ENCODE measurements at regions not wholly inside any gene's neighbourhood (a gene's known extent, or its start where the extent isn't known, plus 50 kb on each side); places are given as distances from the start of the nearest gene placed in this dataset.

DNA sequence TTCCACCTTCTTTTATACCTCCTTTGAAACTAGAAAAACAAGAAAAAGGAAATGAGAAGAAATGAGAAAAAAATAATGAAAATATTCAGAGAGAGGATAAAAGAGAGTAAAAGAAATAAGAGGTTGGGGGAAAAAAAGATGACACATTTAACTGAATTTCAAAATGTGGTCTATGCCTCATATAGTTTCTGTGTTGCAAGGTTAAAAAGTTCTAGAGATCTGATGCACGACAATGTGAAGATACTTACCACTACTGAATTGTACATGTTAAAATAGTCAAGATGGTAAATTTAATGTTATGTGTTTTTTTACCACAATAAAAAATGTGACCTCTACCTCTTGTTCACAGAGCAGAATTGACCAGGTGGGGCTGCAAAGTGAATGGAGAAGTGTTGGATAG, 314.8 kb upstream of the OR4E1 start:
- DNase-seq (ENCODE audit: low read depth) = no peak

DNA sequence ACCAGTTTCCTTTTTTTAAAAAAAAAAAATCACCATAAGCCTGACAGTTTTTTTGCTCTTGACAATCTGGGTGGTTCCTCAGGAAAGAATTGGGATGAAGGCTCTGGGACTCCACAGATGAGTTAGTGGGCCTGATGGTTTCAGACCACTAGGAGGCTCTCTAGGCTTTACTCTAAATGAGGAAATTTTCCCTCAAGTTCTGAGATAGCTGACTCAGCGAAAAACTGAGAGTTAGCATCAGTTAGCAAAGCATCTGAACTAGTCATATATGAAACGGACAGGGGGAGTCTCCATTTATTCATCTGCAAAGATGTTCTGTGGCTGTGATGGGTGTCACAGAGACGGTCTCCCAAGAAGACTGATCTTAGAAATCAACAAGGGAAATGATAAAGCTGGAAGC, 314.3 kb upstream of the OR4E1 start:
- DNase-seq (ENCODE audit: low read depth) = no peak

DNA sequence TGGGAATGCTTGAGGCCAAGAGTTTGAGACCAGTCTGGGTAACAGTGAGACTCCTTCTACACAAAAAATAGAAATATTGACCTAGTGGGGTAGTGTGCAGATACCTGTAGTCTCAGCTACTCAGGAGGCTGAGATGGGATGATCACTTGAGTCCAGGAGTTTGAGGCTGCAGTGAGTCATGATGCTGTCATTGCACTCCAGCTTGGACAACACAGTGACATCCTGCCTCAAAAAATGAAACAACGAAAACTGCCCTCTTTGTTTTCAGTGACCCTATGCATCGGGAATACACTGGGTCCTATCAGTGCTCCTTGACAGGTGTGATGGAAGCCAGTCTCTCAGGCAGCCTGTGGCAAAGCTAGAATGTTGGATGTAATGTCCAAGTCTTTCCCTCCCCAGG, 311.5 kb upstream of the OR4E1 start:
- no peak for DNase-seq (ENCODE audit: low read depth)

DNA sequence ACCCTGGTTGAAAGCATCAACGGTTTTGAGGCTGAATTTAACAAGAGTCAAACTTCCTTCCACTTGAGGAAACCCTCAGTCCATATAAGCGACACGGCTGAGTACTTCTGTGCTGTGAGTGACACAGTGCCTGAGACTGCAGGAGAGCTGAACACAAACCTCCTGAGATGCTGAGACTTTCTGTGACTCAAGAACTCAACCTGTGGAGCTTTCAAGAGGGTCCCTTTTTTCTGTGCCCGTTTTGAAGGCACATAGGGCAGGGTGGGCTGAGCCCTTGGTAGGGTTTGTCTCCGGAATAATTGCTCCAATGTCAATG, 305.3 kb upstream of the OR4E1 start:
- DNase-seq (ENCODE audit: low read depth) = no peak

DNA sequence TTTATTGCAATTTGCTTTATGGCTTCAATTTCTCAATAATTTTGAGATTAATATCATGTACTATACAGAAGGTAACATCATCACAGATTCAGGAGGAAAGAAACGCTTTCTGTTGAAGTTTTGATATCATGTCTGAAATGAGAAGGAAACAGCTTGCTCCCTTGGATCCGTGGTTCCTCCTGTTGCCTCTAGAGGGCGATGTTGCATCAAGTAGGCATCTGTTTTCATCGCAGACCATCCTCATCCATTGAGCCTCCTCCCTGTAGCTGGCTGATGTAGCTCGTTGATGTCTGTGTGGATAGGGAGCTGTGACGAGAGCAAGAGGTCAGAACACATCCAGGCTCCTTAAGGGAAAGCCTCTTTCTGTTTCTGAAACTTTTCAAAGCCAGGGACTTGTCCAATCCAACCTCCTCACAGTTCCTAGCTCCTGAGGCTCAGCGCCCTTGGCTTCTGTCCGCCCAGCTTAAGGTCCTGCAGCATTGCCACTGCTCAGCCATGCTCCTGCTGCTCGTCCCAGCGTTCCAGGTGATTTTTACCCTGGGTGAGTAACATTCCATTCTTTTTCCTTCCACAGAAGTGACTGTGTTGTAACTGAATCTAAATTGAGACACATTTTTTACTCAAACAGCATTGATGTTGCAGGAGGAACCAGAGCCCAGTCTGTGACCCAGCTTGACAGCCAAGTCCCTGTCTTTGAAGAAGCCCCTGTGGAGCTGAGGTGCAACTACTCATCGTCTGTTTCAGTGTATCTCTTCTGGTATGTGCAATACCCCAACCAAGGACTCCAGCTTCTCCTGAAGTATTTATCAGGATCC, 304.8 kb upstream of the OR4E1 start:
- no peak for DNase-seq (ENCODE audit: low read depth)

DNA sequence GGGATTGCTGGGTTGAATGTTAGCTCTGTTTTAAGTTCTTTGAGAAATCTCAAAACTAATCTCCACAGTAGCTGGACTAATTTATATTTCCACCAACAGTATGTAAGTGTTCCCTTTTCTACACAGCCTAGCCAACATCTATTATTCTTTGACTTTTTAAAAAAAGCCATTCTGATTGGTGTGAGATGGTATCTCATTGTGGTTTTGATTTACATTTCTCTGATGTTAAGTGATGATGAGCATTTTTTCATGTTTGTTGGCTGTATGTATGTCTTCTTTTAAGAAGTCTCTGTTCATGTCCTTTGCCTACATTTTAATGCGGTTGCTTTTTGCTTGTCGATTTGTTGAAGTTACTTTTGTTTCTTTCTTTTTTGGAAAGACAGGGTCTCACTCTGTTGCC, 301.1 kb upstream of the OR4E1 start:
- DNase-seq (ENCODE audit: low read depth) = no peak

DNA sequence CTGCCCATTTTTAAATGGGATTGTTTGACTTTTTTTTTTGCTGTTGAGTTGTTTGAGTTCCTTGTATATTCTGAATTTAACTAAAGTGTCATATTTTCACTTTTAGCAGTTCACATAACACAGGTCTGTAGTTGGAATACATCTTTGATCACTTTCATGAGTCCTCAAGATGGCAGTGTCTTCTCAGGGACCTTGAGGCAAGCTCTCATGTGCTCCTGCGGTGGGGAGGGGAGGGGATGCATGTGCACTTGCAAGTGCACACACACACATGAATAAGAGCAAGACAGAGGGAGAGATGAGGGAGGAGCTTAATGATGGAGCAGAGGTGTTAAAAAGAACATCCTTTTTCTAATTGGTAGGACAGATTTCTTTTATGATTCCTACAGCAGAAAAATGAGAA, 291.4 kb upstream of the OR4E1 start:
- no peak for DNase-seq (ENCODE audit: low read depth)

DNA sequence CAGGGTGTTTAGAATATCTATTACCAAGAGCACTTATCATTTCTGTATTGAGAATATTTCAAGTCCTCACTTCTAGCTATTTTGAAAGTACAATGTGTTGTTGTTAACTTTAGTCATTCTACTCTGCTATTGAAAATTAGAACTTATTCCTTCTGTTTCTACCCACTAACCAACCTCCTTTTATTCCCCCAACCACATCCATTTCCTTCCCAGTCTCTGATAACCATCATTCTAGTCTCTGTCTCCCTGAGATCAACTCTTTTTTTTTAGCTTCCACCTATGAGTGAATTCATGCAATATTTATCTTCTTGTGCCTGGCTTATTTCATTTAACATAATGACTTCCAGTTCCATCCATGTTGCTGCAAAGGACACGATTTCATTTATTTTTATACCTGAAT, 290.6 kb upstream of the OR4E1 start:
- DNase-seq (ENCODE audit: low read depth) = no peak

DNA sequence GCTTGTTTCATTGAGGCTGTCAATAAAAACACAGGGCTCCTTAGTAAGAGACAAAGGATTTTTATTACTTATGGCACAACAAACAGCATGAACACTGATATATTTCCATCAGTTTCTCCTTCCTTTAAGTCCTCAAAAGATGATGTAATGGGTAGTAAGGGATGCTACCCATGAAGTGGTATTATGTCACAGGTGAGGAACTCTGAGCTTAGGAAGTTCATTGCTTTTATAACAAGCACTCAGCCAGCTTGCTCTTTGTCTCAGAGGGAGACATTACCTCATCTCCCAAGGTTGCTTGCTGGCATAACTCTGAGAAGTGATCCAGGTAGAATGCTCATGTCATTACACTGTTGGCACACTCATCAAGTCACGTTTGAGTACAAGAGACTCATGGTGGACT, 287.0 kb upstream of the OR4E1 start:
- DNase-seq (ENCODE audit: low read depth) = no peak

DNA sequence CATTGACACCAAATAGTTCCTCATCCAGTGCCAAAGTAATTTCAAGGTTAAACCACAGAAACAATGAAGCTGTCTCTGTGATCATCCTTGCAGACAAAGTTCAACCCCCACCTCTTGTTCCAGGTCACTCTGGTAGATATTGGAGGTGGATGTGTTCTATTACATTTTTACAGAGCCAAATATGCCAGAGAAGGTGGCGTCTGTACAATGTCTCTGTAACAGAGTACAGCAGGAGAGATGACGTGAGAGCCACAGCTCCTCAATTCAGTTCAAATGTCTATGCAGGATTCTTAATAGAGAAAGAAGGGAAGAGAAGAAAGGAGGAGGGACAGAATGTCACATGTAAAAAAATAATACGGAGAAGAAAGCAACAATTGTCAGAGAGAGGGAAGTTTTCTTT, 268.3 kb upstream of the OR4E1 start:
- DNase-seq (ENCODE audit: low read depth) = no peak

DNA sequence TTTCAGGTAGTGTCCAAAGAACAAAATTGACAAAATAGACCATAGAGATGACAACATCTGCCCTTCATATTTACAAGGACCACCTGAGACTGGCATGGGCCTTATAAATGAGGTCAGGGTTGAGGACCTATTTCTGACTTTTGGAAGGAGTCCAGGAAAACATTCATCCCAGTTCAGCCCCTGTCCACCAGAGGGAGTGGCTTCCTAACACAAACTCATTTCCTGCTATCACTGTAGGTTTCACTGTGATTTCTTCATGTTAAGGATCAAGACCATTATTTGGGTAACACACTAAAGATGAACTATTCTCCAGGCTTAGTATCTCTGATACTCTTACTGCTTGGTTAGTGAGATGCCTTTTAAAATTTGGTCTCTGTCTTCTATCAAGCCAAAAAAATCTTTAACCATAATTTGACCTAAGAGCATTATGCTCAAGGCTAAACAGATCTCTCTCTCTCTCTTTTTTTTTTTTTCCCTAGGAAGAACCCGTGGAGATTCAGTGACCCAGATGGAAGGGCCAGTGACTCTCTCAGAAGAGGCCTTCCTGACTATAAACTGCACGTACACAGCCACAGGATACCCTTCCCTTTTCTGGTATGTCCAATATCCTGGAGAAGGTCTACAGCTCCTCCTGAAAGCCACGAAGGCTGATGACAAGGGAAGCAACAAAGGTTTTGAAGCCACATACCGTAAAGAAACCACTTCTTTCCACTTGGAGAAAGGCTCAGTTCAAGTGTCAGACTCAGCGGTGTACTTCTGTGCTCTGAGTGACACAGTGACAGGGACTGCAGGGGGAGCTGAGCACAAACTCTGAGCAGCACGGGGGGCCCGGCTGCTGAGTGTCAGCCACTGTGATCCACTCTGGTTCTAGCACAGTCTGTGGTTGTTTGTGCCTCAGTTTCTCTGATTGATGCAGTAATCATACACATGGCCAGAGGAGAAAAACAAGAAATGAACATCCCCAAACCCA, 267.6 kb upstream of the OR4E1 start:
- no peak for DNase-seq (ENCODE audit: low read depth)

DNA sequence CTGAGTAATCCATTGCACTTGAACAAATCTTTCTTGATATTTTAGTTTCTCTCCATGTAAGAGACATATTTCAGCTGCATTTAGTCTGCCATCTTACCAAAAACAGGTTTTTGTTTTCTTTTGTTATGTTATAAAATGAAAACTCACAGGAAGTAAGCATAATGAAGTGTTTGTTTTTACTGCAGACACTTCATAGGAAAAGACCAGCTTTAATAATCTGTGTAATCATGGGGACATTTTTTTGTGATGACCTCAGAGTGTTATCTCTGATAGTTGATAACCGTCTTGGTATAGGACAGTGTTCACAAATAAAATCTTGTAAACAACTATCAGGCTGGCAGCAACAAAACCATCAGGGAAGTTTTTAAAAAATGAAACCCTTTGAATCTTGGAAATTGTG, 266.2 kb upstream of the OR4E1 start:
- DNase-seq (ENCODE audit: low read depth) = no peak

DNA sequence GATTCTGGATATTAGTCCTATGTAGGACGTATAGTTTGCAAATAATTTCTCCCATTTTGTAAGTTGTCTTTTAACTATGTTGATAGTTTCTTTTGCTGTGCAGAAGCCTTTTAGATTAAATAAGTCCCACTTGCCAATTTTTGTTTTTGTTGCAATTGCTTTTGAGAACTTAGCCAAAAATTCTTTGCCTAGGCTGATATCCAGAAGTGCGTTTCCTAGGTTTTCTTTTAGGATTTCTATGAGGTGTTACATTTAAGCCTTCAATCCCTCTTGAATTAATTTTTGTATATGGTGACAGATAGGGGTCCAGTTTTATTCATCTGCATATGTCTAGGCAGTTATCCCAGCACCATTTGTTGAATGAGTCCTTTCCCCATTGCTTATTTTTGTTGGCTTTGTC, 264.4 kb upstream of the OR4E1 start:
- DNase-seq (ENCODE audit: low read depth) = no peak

DNA sequence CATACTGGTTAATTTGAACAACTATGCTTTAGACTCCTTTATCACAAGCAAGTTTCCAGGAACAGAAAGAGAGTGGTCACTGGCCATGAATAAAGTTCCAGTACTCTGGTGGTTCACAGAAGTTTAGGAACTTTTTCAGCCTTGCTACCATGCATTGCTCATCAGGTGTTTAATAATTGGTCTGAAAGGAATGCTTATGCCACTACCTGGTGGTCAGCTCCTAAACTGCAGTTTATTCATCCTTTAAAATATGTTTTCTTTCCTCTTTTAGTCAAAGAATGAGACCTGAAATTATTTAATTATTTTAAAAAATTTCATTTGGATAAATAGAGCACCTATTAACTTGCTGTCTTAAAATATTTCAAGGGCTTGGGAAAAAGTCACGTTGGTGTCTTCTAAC, 260.1 kb upstream of the OR4E1 start:
- no peak for DNase-seq (ENCODE audit: low read depth)

DNA sequence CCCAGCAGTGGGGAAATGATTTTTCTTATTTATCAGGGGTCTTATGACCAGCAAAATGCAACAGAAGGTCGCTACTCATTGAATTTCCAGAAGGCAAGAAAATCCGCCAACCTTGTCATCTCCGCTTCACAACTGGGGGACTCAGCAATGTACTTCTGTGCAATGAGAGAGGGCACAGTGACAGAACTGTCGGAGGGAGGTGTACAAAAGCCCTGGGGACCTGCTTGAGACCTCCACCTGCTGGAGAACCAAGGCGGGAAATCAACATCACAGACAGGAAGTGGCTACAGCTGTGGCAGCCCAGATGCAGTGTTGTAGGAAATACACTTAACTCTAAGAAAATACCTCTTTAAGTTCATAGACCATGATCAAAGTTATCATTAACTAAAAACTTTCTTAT, 250.9 kb upstream of the OR4E1 start:
- DNase-seq (ENCODE audit: low read depth) = no peak

DNA sequence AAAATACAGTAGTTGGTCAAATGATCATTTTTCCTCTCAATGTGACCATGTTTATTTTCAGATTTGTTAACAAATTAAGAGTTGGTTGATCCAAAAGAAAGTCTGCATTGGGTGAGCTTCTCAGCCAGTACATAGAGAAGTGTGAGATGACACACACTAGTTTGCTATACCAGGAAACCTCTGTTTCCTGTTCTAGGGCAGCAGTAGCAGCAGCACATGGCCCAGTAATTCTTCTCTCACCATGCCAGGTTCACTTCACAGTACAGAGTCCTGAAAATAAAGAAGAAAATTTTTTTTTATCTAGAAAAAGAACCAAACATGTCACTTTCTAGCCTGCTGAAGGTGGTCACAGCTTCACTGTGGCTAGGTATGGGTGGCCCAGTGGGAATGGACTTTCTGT, 250.2 kb upstream of the OR4E1 start:
- DNase-seq (ENCODE audit: low read depth) = no peak

DNA sequence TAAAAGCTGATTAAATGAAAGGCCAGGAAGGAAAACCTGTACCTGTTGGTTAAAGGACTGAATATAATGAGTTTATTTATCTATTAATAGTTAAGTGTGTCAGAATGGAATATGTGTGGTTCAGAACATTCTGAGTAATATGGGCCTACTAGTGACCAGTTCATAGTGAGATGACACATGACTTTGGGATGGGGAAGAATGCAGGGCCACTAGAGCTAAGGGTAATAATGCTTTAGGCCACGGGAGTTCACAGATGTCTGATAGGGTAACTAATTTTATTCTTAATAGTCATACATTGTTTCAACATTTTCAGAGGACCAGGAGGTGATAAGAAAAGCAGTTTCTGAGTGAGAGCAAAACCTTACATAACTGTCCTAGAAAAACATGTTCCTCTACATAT, 247.8 kb upstream of the OR4E1 start:
- no peak for DNase-seq (ENCODE audit: low read depth)

DNA sequence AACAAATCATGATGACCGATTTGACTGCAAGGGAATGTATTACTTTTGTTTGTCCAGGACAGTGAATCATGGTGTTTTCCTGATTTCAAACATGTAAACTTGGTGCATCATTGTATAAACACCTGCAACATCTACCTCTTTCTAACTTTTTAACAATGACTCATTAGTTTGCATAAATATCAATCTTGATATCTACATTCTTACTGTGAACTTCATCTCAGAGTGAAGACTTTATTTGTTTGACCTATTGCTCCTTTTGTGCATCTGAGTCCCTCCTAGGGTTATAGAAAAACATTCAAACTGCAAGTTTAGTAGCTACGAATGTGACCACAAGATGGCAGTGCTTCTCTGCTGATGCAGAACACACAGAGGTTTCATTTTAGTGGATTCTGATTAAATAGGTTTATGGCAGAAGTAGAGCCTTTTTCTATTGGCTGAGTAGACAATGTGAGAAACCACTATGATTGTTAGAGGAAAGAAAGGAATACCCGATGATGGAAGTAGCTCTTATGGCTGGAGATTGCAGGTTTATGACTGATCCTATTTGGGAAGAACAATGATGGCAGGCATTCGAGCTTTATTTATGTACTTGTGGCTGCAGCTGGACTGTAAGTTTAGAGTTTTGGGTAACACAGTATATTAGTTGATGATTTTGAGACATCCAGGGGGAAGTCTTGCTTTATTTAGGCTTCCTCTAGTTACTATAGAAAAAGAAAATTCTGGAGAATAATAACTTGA, 244.2 kb upstream of the OR4E1 start:
- no peak for DNase-seq (ENCODE audit: low read depth)

DNA sequence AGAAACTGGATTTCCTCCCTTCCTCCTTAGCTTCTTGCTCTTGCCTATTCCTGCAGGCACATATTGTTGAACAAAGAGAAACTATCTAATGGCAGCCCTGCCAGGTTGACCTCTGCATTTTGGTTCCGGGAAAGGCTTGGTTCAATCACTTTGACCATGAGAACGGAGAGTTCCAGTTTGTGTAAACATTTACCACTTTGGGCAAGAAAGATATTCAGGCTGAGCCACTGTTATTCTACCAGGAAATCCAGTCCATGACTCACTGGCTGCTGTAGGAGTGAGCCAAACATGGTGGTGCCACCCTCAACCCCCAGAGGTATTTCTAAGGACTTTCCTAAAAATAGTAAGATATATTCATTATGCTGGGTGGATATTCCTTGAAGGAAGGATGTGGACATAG, 242.2 kb upstream of the OR4E1 start:
- no peak for DNase-seq (ENCODE audit: low read depth)

DNA sequence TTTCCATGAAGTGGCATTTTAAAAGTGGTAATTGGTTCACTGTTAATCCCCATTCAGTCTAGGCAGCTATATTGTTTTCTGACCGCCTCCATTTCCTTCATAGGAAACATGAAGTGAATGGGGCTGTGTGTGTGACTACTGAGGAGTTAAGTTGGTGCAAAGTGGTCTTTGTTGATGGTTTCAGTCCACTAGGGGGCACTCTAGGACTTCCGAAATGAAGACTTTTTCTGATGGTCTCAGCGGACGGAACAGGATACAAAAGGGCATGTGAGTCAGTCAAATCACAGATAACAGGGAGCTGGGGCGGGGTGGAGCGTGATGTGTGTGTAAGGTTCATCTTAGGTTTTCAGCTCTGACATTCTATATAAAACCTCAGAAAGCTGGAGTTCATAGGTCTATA, 240.1 kb upstream of the OR4E1 start:
- DNase-seq (ENCODE audit: low read depth) = no peak

DNA sequence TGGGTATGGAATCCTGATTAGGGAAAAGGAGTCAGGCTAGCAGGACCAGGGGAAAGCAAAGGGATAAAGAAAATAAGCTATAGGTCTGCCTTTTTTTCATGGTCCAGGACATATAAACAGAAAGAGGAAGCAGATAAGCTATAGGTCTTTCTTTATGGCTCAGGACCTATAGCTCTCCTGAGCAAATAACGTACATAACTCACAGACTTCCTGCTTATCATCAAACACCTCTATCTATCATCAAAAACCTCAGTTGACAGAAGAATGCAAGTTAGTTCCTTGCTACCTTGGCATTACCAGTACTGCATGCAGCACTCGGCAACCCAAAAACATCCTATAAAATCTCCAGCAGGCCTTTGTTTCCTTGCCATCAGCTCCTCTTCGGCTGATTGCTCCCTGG, 238.7 kb upstream of the OR4E1 start:
- no peak for DNase-seq (ENCODE audit: low read depth)

DNA sequence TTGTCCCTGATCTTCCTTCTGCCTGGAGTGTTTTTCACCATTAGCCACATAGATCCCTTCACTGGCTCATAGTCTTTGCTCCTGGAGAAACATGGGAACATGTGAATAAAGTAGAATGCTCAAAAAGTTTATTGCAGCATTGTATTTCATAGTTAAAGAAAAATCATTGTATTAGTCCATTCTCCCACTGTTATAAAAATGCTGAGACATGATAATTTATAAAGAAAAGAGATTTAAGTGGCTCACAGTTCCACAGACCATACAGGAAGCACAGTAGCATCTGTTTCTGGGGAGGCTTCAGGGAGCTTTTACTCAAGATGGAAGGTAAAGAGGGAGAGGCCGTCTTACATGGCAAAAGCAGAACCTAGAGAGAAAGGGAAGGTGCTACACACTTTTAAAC, 238.3 kb upstream of the OR4E1 start:
- DNase-seq (ENCODE audit: low read depth) = no peak

DNA sequence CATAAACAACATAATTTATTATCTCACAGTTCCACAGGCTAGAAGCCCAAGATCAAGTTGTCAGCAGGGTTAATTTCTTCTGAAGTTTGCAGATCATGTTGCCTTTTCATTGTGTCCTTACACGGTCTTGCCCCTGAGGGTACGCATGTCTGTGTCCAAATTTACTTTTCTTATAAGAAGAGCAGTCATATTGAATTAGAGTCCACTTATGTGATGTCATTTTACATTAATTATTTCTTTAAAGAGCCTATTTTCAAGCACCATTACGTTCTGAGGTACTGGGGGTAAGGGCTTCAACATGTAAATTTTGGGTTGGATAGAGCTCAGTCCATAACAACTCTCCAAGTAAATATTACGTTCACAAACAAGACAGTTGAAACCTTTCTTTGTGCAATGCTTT, 236.6 kb upstream of the OR4E1 start:
- no peak for DNase-seq (ENCODE audit: low read depth)
